ENCODE measurements at regions not wholly inside any gene's neighbourhood (a gene's known extent, or its start where the extent isn't known, plus 50 kb on each side); places are given as distances from the start of the nearest gene placed in this dataset.
A peak's percentile ranks its signal among the peaks of the same experiment; 100 is the strongest.

DNA sequence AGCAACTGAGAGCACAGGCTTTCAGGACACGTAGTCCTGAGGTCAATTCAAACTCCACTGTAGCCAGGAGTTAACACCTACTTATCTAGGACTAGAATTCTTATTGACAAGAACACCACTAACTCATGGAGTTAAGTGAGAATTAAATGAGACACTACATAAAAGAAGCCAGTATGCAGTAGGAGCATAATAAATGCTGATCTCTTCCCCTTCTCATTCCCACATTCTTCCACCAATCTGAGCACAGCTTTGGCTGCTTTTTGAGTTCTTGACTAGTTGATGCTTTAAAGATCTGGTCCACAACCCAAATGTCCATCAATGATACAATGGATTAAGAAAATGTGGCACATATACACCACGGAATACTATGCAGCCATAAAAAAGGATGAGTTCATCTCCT is 55.2 kb downstream of the TTC32 start:
- H3K79me2 ChIP-seq (ENCODE audit: insufficient read depth, low read length) = no peaks in the 10 kb centered on the region
- no peak for DNase-seq (ENCODE audit: low spot score)
- intact Hi-C loops (cut with micrococcal nuclease; ENCODE audit: unreplicated experiment) (no loop called here), in situ Hi-C loops (cut with HindIII; ENCODE audit: extremely low pct_ligation_motif_present, low pct_unique_long_range_greater_than_20kb) (no loop called here)
- H3K27ac ChIP-seq (ENCODE audit: extremely low read length, insufficient read depth, low read length) = no peak overlapping the region
- WGBS (ENCODE audit: low lambda C conversion rate) = 29% methylated on average over 2 of the region's 2 CpGs
- no peak for FAIRE-seq
- no peak overlapping the region for H3K4me2 ChIP-seq (ENCODE audit: low read depth, low read length)
- no peak for ATAC-seq
- TF ChIP-seq ZKSCAN8 (CRISPR knock-in tag; IDR thresholded peaks at IDR 0.05; ENCODE audit: borderline replicate concordance) (0 out of 2 replicates have a peak, but pooled peaks have one; percentile 39), U2AF1 (optimal IDR thresholded peaks at IDR 0.05; ENCODE audit: low read depth, low read length) (no peak)
- H3K9me3 ChIP-seq (ENCODE audit: low read length) = no peaks in the 10 kb centered on the region
- H3K36me3 ChIP-seq (replicated peaks in 1 of 2; ENCODE audit: control insufficient read depth in 1 of 2, insufficient read depth in 2 of 2, low read length in 2 of 2) = no peaks in the 10 kb centered on the region
- ChIA-PET CTCF (ENCODE audit: low intra/inter-chr PET ratio, low total read pairs) (no interaction called here), POLR2A (no interaction called here)
- H3K4me1 ChIP-seq (ENCODE audit: insufficient read depth, low read length) = peaks cover 4% of the 10 kb centered on the region
- no peak overlapping the region for H2AFZ ChIP-seq (ENCODE audit: low read length)
- no TSS peak for BruUV-seq (replicated peaks)
- H3K9ac ChIP-seq (ENCODE audit: insufficient read depth, low read depth, low read length) = no peak overlapping the region
- H3K4me3 ChIP-seq (replicated peaks in 1 of 3; ENCODE audit: insufficient read depth in 1 of 3, low read depth in 2 of 3, low read length in 3 of 3) = no peak overlapping the region
- peaks cover 0 to 5% of the 10 kb centered on the region in 2 experiments; a peak in 2 of 5 replicates for H3K27me3 ChIP-seq (ENCODE audit: control insufficient read depth in 1 of 2, insufficient read depth in 2 of 2, low read length in 2 of 2)
- no peaks in the 10 kb centered on the region for H4K20me1 ChIP-seq (ENCODE audit: insufficient read depth, low read length)

GRCh38 chr2:19846030-19846429 is 55.8 kb downstream of the TTC32 start:
- intact Hi-C loops (cut with micrococcal nuclease; ENCODE audit: unreplicated experiment) (no loop called here), in situ Hi-C loops (cut with HindIII; ENCODE audit: extremely low pct_ligation_motif_present, low pct_unique_long_range_greater_than_20kb) (no loop called here)
- no TSS peak for BruUV-seq (replicated peaks)
- Histone ChIP-seq H3K4me2 (ENCODE audit: low read depth, low read length) (no peak overlapping the region), H3K27me3 (ENCODE audit: control insufficient read depth in 1 of 2, insufficient read depth in 2 of 2, low read length in 2 of 2) (peaks cover 0 to 5% of the 10 kb centered on the region in 2 experiments; a peak in 2 of 5 replicates), H2AFZ (ENCODE audit: low read length) (no peak overlapping the region), H3K4me3 (replicated peaks in 1 of 3; ENCODE audit: insufficient read depth in 1 of 3, low read depth in 2 of 3, low read length in 3 of 3) (no peak overlapping the region), H3K4me1 (ENCODE audit: insufficient read depth, low read length) (no peaks in the 10 kb centered on the region), H3K9ac (ENCODE audit: insufficient read depth, low read depth, low read length) (no peak overlapping the region), H3K36me3 (replicated peaks in 1 of 2; ENCODE audit: control insufficient read depth in 1 of 2, insufficient read depth in 2 of 2, low read length in 2 of 2) (no peaks in the 10 kb centered on the region), H3K9me3 (ENCODE audit: low read length) (no peaks in the 10 kb centered on the region), H3K79me2 (ENCODE audit: insufficient read depth, low read length) (no peaks in the 10 kb centered on the region), H3K27ac (ENCODE audit: extremely low read length, insufficient read depth, low read length) (no peak overlapping the region), H4K20me1 (ENCODE audit: insufficient read depth, low read length) (no peaks in the 10 kb centered on the region)
- no peak for FAIRE-seq
- TF ChIP-seq KLF11 (CRISPR knock-in tag; IDR thresholded peaks at IDR 0.05) (no peak), ZNF777 (CRISPR knock-in tag; IDR thresholded peaks at IDR 0.05) (no peak), MNT (IDR thresholded peaks at IDR 0.05) (no peak), ZNF382 (CRISPR knock-in tag; IDR thresholded peaks at IDR 0.05; ENCODE audit: borderline replicate concordance) (no peak), RNF219 (CRISPR knock-in tag; IDR thresholded peaks at IDR 0.05) (no peak)
- TF ChIP-seq, protein P1, sequence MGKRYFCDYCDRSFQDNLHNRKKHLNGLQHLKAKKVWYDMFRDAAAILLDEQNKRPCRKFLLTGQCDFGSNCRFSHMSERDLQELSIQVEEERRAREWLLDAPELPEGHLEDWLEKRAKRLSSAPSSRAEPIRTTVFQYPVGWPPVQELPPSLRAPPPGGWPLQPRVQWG (CRISPR knock-in tag; IDR thresholded peaks at IDR 0.05; ENCODE audit: borderline replicate concordance, low read depth) = no peak
- TF ChIP-seq, protein P2, sequence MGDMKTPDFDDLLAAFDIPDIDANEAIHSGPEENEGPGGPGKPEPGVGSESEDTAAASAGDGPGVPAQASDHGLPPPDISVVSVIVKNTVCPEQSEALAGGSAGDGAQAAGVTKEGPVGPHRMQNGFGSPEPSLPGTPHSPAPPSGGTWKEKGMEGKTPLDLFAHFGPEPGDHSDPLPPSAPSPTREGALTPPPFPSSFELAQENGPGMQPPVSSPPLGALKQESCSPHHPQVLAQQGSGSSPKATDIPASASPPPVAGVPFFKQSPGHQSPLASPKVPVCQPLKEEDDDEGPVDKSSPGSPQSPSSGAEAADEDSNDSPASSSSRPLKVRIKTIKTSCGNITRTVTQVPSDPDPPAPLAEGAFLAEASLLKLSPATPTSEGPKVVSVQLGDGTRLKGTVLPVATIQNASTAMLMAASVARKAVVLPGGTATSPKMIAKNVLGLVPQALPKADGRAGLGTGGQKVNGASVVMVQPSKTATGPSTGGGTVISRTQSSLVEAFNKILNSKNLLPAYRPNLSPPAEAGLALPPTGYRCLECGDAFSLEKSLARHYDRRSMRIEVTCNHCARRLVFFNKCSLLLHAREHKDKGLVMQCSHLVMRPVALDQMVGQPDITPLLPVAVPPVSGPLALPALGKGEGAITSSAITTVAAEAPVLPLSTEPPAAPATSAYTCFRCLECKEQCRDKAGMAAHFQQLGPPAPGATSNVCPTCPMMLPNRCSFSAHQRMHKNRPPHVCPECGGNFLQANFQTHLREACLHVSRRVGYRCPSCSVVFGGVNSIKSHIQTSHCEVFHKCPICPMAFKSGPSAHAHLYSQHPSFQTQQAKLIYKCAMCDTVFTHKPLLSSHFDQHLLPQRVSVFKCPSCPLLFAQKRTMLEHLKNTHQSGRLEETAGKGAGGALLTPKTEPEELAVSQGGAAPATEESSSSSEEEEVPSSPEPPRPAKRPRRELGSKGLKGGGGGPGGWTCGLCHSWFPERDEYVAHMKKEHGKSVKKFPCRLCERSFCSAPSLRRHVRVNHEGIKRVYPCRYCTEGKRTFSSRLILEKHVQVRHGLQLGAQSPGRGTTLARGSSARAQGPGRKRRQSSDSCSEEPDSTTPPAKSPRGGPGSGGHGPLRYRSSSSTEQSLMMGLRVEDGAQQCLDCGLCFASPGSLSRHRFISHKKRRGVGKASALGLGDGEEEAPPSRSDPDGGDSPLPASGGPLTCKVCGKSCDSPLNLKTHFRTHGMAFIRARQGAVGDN (CRISPR knock-in tag; IDR thresholded peaks at IDR 0.05) = no peak
- POLR2A ChIA-PET = no interaction called here
- ATAC-seq = no peak
- WGBS (ENCODE audit: low lambda C conversion rate) = 28% methylated on average over 4 of the region's 4 CpGs
- CTCF ChIA-PET (ENCODE audit: low intra/inter-chr PET ratio, low total read pairs) = no interaction called here
- DNase-seq (ENCODE audit: low spot score) = no peak

All from HepG2 (cell line).